ENCODE measurements at regions not wholly inside any gene's neighbourhood (a gene's known extent, or its start where the extent isn't known, plus 50 kb on each side); places are given as distances from the start of the nearest gene placed in this dataset.

GRCh38 chr9:28025186-28025585 is 451.9 kb upstream of the C9orf72 start:
- H4K20me1 ChIP-seq (replicated peaks; ENCODE audit: control insufficient read depth, insufficient read depth, low read length) = no peaks in the 10 kb centered on the region
- H3K9ac ChIP-seq (ENCODE audit: insufficient read depth in 1 of 2, low read depth in 2 of 2, low read length in 2 of 2) = no peak overlapping the region
- H3K4me1 ChIP-seq (replicated peaks in 1 of 2; ENCODE audit: control insufficient read depth in 2 of 2, insufficient read depth in 2 of 2, low read length in 2 of 2) = no peaks in the 10 kb centered on the region
- no peak overlapping the region for H3K27ac ChIP-seq (ENCODE audit: extremely low read depth, low read depth, low read length)
- no peak overlapping the region for H3K4me2 ChIP-seq (ENCODE audit: insufficient read depth, low read length)
- H2AFZ ChIP-seq (ENCODE audit: low read depth, low read length) = no peak overlapping the region
- H3K4me3 ChIP-seq = no peak overlapping the region
- FAIRE-seq (no peak), ATAC-seq (no peak), DNase-seq (ENCODE audit: extremely low read depth in 1 of 4, low spot score in 3 of 4) (no peak)
- WGBS (ENCODE audit: insufficient coverage, low coverage, missing lambda C conversion rate) = 0% methylated on average over 1 of the region's 2 CpGs
- BruUV-seq (replicated peaks) = no TSS peak
- H3K9me3 ChIP-seq (replicated peaks; ENCODE audit: control insufficient read depth, insufficient read depth, low read depth, low read length) = no peaks in the 10 kb centered on the region
- H3K79me2 ChIP-seq (ENCODE audit: control insufficient read depth, insufficient read depth, low read length) = no peaks in the 10 kb centered on the region
- intact Hi-C loops (cut with micrococcal nuclease) = no loop called here
- no peaks in the 10 kb centered on the region for H3K9me1 ChIP-seq (ENCODE audit: control insufficient read depth, insufficient read depth, low read length)
- ChIA-PET CTCF (ENCODE audit: low intra/inter-chr PET ratio) (no interaction called here), POLR2A (no interaction called here)
- in situ Hi-C loops (cut with MboI) = no loop called here
- H3K27me3 ChIP-seq (ENCODE audit: control insufficient read depth in 2 of 2, insufficient read depth in 2 of 2, low read length in 2 of 2) = no peaks in the 10 kb centered on the region
- TF ChIP-seq U2AF2 (optimal IDR thresholded peaks at IDR 0.05; ENCODE audit: low read depth, low read length) (no peak), AFF4 (CRISPR knock-in tag; IDR thresholded peaks at IDR 0.05) (no peak), CBFA2T2 (conservative IDR thresholded peaks at IDR 0.05) (no peak), ZNF699 (CRISPR knock-in tag; IDR thresholded peaks at IDR 0.05; ENCODE audit: insufficient replicate concordance) (no peak), HNRNPUL1 (IDR thresholded peaks at IDR 0.05; ENCODE audit: low read length) (no peak), ZNF696 (CRISPR knock-in tag; conservative IDR thresholded peaks at IDR 0.05) (no peak)
- H3K36me3 ChIP-seq (ENCODE audit: control insufficient read depth, insufficient read depth, low read length) = no peaks in the 10 kb centered on the region

Data from K562 (cell line).